Osteoblast (primary cell): ENCODE measurements at regions not wholly inside any gene's neighbourhood (a gene's known extent, or its start where the extent isn't known, plus 50 kb on each side); places are given as distances from the start of the nearest gene placed in this dataset.

Experiments used
- DNase-seq: peaks from one replicate; pipeline ENCODE4 v3.0.0; 2011; ENCODE audit warnings: low spot score, mixed read lengths; ENCODE audit not compliant: insufficient read length; ENCODE audit errors: missing footprints
- H2AFZ ChIP-seq: 2 replicates; pipeline ENCODE4 v1.6.0; 2011; ENCODE audit warnings: mild to moderate bottlenecking, low read length
- H3K27ac ChIP-seq: 2 replicates; pipeline ENCODE4 v1.5.1; 2011; ENCODE audit warnings: mild to moderate bottlenecking, low read depth, low read length, moderate library complexity
- H3K27me3 ChIP-seq: 2 replicates; pipeline ENCODE4 v1.6.0; 2012; ENCODE audit warnings: mild to moderate bottlenecking, control low read depth, inconsistent platforms, low read length, moderate library complexity; ENCODE audit not compliant: insufficient read depth
- H3K36me3 ChIP-seq: 2 replicates; pipeline ENCODE4 v1.5.1; 2011; ENCODE audit warnings: mild to moderate bottlenecking, low read length, control low read depth, moderate library complexity; ENCODE audit not compliant: insufficient read depth
- H3K4me1 ChIP-seq: 2 replicates; pipeline ENCODE4 v1.5.1; 2011; ENCODE audit warnings: mild to moderate bottlenecking, low read length, control low read depth, moderate library complexity; ENCODE audit not compliant: insufficient read depth
- H3K4me2 ChIP-seq: 2 replicates; pipeline ENCODE4 v1.6.0; 2011; ENCODE audit warnings: mild to moderate bottlenecking, low read length; ENCODE audit not compliant: insufficient read depth
- H3K4me3 ChIP-seq: fragments of 200-600 bp; sonication (generic); 3 replicates; pipeline ENCODE4 v1.5.1; 2012; ENCODE audit warnings: mild to moderate bottlenecking, low read length, inconsistent platforms; ENCODE audit not compliant: insufficient read depth
- H3K79me2 ChIP-seq: 2 replicates; pipeline ENCODE4 v1.6.0; 2012; ENCODE audit warnings: mild to moderate bottlenecking, low read length, control low read depth, inconsistent platforms; ENCODE audit not compliant: insufficient read depth
- H3K9me3 ChIP-seq: 2 replicates; pipeline ENCODE4 v1.5.1; 2011; ENCODE audit warnings: low read depth, low read length, control low read depth
- H4K20me1 ChIP-seq: 2 replicates; pipeline ENCODE4 v1.6.0; 2012; ENCODE audit warnings: mild to moderate bottlenecking, low read length, control low read depth; ENCODE audit not compliant: insufficient read depth
- TF ChIP-seq, protein P1 (sequence below): IDR thresholded peaks from 2 replicates; pipeline ENCODE4 v1.5.1; 2011; ENCODE audit warnings: mild to moderate bottlenecking, low read depth, low read length, moderate library complexity; ENCODE audit errors: extremely low read depth

DNA sequence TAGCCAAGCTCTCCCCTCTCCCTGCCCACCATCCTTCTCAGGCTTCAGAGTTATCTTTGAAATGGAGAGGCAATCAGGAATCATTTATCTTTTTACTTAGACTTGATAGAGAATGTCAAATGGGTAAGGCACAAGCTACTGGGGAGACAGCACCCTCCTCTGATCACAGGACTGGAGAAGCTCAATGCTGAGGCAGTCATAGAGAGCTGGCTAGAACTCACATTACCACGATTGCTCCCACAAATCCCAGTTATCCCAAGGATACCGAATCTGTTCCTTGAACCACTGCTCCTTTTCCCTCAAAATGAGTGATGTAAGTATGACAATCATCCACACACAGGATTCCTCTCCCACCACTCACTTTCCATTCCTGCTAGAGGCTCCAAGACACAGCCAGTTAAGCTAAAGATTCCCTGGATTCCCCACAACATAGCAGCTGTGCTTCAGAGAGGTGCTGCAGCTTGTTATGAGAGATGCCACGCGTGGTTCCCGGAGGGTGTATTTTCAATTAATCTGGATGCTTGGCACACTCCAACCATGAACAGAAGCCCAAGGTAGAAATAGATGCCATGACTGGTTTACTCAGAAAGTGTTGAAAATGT lies 96.2 kb upstream of the VGLL2 start:
- Histone ChIP-seq H3K36me3 (no peaks in the 10 kb centered on the region), H3K4me1 (no peaks in the 10 kb centered on the region), H3K27me3 (no peaks in the 10 kb centered on the region), H2AFZ (no peak overlapping the region), H3K27ac (no peak overlapping the region), H4K20me1 (no peaks in the 10 kb centered on the region), H3K4me3 (no peak overlapping the region), H3K9me3 (no peaks in the 10 kb centered on the region), H3K4me2 (no peak overlapping the region), H3K79me2 (no peaks in the 10 kb centered on the region)
- DNase-seq, result no peak
- TF ChIP-seq, protein P1, sequence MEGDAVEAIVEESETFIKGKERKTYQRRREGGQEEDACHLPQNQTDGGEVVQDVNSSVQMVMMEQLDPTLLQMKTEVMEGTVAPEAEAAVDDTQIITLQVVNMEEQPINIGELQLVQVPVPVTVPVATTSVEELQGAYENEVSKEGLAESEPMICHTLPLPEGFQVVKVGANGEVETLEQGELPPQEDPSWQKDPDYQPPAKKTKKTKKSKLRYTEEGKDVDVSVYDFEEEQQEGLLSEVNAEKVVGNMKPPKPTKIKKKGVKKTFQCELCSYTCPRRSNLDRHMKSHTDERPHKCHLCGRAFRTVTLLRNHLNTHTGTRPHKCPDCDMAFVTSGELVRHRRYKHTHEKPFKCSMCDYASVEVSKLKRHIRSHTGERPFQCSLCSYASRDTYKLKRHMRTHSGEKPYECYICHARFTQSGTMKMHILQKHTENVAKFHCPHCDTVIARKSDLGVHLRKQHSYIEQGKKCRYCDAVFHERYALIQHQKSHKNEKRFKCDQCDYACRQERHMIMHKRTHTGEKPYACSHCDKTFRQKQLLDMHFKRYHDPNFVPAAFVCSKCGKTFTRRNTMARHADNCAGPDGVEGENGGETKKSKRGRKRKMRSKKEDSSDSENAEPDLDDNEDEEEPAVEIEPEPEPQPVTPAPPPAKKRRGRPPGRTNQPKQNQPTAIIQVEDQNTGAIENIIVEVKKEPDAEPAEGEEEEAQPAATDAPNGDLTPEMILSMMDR, result no peak

DNA sequence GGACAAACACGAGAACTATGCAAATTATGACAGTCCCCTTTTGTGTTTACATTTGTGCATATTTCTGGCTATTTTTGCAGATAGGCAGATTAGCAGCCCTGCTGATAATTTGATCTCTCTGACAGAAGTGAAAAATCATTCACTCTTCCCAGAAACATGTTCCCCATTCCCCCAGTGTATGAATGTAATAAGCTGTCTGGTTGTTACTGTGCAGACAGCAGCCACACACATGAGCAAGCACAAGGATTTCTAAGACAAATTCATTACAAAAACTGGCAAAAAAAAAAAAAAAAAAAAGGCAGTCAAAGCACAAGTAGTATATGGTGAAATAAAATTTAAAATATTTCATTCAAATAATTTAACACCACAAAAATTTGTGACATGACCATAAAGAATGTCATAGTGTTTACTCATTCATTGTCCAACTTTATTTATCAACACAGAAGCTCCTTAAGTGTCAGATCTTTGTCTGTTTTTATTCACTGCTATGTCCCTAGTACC lies 95.5 kb upstream of the VGLL2 start:
- Histone ChIP-seq H3K27me3 (no peaks in the 10 kb centered on the region), H3K4me3 (no peak overlapping the region), H3K9me3 (no peaks in the 10 kb centered on the region), H3K27ac (no peak overlapping the region), H4K20me1 (no peaks in the 10 kb centered on the region), H3K36me3 (no peaks in the 10 kb centered on the region), H3K4me1 (no peaks in the 10 kb centered on the region), H3K79me2 (no peaks in the 10 kb centered on the region), H3K4me2 (no peak overlapping the region), H2AFZ (no peak overlapping the region)
- TF ChIP-seq, protein P1, result no peak
- DNase-seq, result no peak

DNA sequence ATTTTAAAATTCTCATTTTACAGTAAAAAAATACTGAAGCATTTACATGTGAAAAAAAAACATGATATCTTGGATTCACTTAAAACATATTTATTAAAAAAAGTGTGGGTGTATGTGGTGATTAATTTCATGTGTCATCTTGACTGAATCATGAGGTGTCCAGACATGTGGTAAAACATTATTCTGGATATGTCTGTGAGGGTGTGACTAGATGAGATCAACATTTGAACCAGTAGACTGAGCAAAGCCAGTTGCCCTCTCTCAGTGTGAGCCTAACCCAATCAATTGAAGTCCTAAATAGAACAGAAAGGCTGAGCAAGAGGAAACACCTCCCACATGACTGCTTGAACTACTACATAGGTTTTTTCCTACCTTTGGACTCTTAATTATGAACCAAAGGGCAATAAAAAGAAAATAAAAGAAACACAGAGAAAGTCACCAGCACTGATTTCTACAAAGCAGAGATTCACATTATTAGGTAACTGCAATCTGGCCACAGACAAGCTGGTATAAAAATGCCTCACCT lies 90.5 kb upstream of the VGLL2 start:
- no peaks in the 10 kb centered on the region for H3K27me3 ChIP-seq
- no peak overlapping the region for H3K27ac ChIP-seq
- DNase-seq, result no peak
- TF ChIP-seq, protein P1, result no peak
- H3K36me3 ChIP-seq, result no peaks in the 10 kb centered on the region
- no peaks in the 10 kb centered on the region for H3K4me1 ChIP-seq
- H2AFZ ChIP-seq, result no peak overlapping the region
- H3K9me3 ChIP-seq, result no peaks in the 10 kb centered on the region
- H3K4me2 ChIP-seq, result no peak overlapping the region
- H3K4me3 ChIP-seq, result no peak overlapping the region
- no peaks in the 10 kb centered on the region for H3K79me2 ChIP-seq
- no peaks in the 10 kb centered on the region for H4K20me1 ChIP-seq

DNA sequence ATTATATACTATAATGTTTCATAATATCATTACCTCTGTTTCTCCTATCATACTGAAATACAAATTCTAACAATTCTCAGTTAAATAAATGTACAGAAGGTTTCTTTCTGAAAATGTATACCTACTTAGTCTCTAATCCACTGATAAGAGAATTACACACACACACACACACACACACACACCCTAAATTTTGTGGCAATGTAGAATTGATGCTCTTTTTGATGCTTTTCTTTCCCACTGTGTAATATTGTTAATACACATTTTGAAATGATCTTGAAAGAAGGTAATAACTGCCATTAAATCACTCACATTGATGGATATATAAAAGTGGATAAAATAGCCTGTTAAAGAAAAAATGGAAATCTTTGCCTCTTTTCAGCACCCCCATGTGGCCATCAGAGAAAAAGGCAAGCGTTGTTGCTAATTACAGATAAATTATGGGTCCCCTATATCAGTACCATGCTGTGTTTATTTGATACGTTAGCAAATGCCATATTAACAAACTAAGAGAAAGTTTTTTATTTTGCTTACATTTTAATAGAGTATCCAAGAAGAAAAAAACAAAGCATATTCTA lies 76.6 kb upstream of the VGLL2 start:
- Histone ChIP-seq H3K9me3 (no peaks in the 10 kb centered on the region), H3K79me2 (no peaks in the 10 kb centered on the region), H3K36me3 (no peaks in the 10 kb centered on the region), H2AFZ (no peak overlapping the region), H4K20me1 (no peaks in the 10 kb centered on the region), H3K4me2 (no peak overlapping the region), H3K4me3 (no peak overlapping the region), H3K4me1 (no peaks in the 10 kb centered on the region), H3K27me3 (no peaks in the 10 kb centered on the region), H3K27ac (no peak overlapping the region)
- TF ChIP-seq, protein P1, result no peak
- DNase-seq, result no peak
